Colonic mucosa (tissue), 4 donors: ENCODE measurements at regions not wholly inside any gene's neighbourhood (a gene's known extent, or its start where the extent isn't known, plus 50 kb on each side); places are given as distances from the start of the nearest gene placed in this dataset.

Experiments used
- DNase-seq: peaks from one replicate; pipeline ENCODE4 v3.0.0-alpha.2; 2020
- H3K27ac ChIP-seq: fragments of 200-600 bp; one replicate; pipeline ENCODE4 v1.8.0; 2021
- H3K27me3 ChIP-seq: fragments of 200-600 bp; one replicate; pipeline ENCODE4 v1.8.0; 2021
- H3K36me3 ChIP-seq: fragments of 200-600 bp; one replicate; pipeline ENCODE4 v1.8.0; 2021
- H3K4me1 ChIP-seq: fragments of 200-600 bp; one replicate; pipeline ENCODE4 v1.8.0; 2021; ENCODE audit warnings: mild to moderate bottlenecking
- H3K4me3 ChIP-seq: fragments of 200-600 bp; one replicate; pipeline ENCODE4 v1.8.0; 2021
- H3K9ac ChIP-seq, 2 donors: one replicate each; pipeline ENCODE4 v1.7.0; 2013; ENCODE audit warnings: control low read depth in 2 of 2, low read depth in 2 of 2, low read length in 2 of 2
- H3K9me3 ChIP-seq: fragments of 200-600 bp; one replicate; pipeline ENCODE4 v1.8.0; 2021
- intact Hi-C: fragments of 100-400 bp; cut with DNase I; formaldehyde crosslinking; loops from one replicate; pipeline ENCODE4 v1.14.1; 2022
- TF ChIP-seq, protein P1 (sequence below): fragments of 200-600 bp; IDR thresholded peaks from one replicate; pipeline ENCODE4 v1.8.0; 2022; ENCODE audit warnings: antibody characterized with exemption, mild to moderate bottlenecking
- donor health status: healthy.
- donor health status: DM: no; HTN: no; CAD: no.
- donor health status: DM: no; HTN: no; CAD: no.

DNA sequence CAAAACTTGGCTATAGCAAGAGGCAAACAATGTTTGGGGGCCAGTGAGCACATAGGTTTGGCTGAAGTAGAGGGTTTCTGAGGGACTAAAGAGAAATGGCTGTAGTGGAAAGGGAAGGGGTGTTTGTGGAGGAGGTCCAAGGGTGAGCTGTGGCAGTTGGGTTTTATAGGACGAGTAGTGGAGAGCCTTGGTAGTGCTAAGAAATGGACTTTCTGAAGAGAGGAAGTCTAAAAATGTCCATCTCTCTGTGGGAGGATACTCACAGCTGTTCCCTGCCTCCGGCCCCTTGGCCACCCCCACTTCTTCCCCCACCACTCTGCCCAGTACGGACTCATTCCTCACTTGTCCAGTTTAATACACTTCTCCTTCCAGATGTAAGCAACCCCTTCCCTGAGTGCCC lies 64.3 kb downstream of the ZNF22 start:
- intact Hi-C loops = no loop called here
- Histone ChIP-seq H3K9ac (no peak overlapping the region), H3K4me3 (no peak overlapping the region), H3K4me1 (no peaks in the 10 kb centered on the region), H3K9me3 (no peaks in the 10 kb centered on the region), H3K36me3 (no peaks in the 10 kb centered on the region), H3K27ac (no peak overlapping the region), H3K27me3 (no peaks in the 10 kb centered on the region)
- DNase-seq = no peak
- TF ChIP-seq, protein P1, sequence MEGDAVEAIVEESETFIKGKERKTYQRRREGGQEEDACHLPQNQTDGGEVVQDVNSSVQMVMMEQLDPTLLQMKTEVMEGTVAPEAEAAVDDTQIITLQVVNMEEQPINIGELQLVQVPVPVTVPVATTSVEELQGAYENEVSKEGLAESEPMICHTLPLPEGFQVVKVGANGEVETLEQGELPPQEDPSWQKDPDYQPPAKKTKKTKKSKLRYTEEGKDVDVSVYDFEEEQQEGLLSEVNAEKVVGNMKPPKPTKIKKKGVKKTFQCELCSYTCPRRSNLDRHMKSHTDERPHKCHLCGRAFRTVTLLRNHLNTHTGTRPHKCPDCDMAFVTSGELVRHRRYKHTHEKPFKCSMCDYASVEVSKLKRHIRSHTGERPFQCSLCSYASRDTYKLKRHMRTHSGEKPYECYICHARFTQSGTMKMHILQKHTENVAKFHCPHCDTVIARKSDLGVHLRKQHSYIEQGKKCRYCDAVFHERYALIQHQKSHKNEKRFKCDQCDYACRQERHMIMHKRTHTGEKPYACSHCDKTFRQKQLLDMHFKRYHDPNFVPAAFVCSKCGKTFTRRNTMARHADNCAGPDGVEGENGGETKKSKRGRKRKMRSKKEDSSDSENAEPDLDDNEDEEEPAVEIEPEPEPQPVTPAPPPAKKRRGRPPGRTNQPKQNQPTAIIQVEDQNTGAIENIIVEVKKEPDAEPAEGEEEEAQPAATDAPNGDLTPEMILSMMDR = no peak

DNA sequence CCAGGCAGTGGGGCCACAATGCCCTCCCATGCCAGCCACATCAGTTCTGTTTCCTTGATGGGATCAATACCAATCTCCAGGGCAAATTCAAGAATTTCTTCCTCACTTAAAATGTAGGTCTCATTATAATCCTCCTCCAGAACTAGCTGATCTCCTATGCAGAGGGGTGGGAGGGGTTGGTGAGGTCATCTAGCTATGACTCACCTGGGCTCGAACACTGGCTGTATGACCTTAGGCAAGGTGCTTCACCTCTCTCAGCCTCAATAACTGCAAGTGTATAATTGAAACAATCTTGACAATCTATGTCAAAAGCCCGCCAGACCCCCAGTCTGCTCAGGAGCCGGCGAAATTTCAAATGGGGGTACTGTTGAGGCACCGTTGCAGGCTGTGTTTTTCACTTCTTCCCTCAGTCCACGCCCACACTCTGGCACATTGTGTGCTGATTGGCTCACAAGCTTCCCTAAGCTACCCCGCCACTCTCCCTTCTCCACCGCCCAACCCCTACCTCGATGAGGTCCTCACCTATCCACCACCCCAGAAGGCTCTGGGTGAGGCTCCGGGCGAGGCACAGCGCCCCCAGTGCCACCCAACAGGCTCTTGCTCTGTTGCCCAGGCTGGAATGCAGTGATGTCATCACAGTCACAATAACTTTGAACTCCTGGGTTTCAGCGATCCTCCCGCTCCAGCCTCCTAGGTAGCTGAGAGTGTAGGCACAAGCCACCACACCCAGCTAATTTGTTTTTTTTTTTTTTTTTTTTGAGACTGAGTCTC lies 70.5 kb downstream of the ZNF22 start:
- Histone ChIP-seq H3K36me3 (no peaks in the 10 kb centered on the region), H3K9me3 (no peaks in the 10 kb centered on the region), H3K27ac (no peak overlapping the region), H3K4me1 (no peaks in the 10 kb centered on the region), H3K9ac (no peak overlapping the region), H3K27me3 (no peaks in the 10 kb centered on the region), H3K4me3 (no peak overlapping the region)
- no peak for DNase-seq
- intact Hi-C loops = no loop called here
- TF ChIP-seq, protein P1 = no peak

DNA sequence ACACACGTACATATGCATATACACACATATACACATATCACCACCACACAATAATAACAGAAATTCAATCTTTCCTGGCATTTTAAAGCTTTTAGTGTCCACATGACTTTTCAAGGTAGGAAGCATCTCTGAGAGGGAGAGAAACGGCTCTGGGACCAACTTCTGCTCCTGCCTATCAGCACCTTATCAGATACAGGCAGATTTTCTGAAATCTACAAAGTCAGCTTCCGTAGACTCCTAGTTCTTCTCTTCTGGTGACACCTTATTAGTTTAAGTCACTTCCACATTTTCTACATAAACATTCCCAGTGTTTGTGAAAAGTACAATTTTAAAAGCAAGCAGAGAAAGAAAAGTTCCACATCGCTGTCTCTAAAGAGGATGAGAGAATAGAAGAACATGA lies 74.5 kb downstream of the ZNF22 start:
- Histone ChIP-seq H3K27me3 (no peaks in the 10 kb centered on the region), H3K9ac (no peak overlapping the region), H3K27ac (no peak overlapping the region), H3K4me1 (no peaks in the 10 kb centered on the region), H3K36me3 (no peaks in the 10 kb centered on the region), H3K9me3 (no peaks in the 10 kb centered on the region), H3K4me3 (no peak overlapping the region)
- TF ChIP-seq, protein P1 = no peak
- no peak for DNase-seq
- intact Hi-C loops = no loop called here

DNA sequence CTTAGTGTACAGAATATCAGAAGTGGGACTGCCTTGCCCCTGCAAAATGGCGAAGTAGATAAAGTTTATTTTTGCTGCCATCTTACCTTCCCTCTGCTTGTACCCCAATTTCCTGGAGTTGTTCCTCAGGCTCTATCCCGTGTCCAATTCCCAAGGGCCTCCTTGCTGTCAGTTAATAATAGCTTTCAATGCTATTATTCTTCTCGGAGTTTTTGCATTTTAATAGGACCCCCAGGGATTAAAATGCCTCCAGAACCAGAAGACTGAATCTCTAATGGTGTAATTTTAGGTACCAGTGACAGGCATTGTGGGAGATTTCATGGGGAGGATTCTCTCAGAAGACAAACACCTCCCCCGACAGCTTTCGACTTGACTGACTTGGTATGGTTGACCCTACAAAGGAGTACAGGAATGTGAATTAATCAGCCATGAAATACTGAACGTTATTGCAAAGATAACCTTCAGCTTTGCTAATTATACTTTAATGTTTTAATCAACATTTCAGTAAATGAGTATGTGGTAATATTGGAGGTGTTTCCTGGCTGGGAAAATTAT lies 75.2 kb downstream of the ZNF22 start:
- TF ChIP-seq, protein P1 = no peak
- intact Hi-C loops = no loop called here
- H3K27me3 ChIP-seq = no peaks in the 10 kb centered on the region
- no peak overlapping the region for H3K27ac ChIP-seq
- DNase-seq = no peak
- no peaks in the 10 kb centered on the region for H3K4me1 ChIP-seq
- H3K36me3 ChIP-seq = no peaks in the 10 kb centered on the region
- no peak overlapping the region for H3K9ac ChIP-seq
- no peak overlapping the region for H3K4me3 ChIP-seq
- no peaks in the 10 kb centered on the region for H3K9me3 ChIP-seq

DNA sequence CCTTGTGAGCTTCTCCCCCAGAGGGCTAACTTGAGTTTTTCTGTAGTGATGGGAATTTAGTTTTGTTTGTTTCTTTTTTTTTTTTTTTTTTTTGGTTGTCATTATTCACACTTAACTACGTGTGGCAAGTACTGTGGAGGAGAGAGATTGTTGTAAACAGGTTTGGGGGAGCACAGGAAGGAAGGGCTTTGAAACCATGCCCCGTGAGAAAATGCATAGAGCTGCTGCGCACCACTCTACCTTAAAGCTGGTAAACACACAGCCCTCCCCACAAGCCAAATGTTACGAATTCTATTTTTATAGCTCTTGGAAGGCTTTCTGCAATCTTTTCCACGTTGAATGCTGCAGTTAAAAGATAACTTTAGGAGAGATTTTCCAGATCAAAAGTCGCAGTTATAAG lies 76.2 kb downstream of the ZNF22 start:
- H3K4me3 ChIP-seq = no peak overlapping the region
- intact Hi-C loops = no loop called here
- H3K27me3 ChIP-seq = no peaks in the 10 kb centered on the region
- no peak overlapping the region for H3K9ac ChIP-seq
- no peaks in the 10 kb centered on the region for H3K36me3 ChIP-seq
- no peaks in the 10 kb centered on the region for H3K9me3 ChIP-seq
- no peak overlapping the region for H3K27ac ChIP-seq
- no peaks in the 10 kb centered on the region for H3K4me1 ChIP-seq
- DNase-seq = no peak
- TF ChIP-seq, protein P1 = no peak
